MM.1S (cell line): ENCODE measurements at regions not wholly inside any gene's neighbourhood (a gene's known extent, or its start where the extent isn't known, plus 50 kb on each side); places are given as distances from the start of the nearest gene placed in this dataset.

Experiments
- DNase-seq: peaks from one replicate; pipeline ENCODE4 v3.0.0-alpha.2; 2015
- H2AFZ ChIP-seq: fragments of 300-600 bp; sonication (generic); 2 replicates; pipeline ENCODE4 v1.6.0; 2016; ENCODE audit warnings: antibody characterized with exemption, low read length
- H3F3A ChIP-seq: fragments of 300-600 bp; sonication (generic); 2 replicates; pipeline ENCODE4 v1.6.1; 2016; ENCODE audit warnings: mild to moderate bottlenecking, antibody characterized with exemption, low read length, moderate library complexity, mixed read lengths; ENCODE audit not compliant: insufficient read depth
- H3K27ac ChIP-seq: fragments of 300-600 bp; sonication (generic); 2 replicates; pipeline ENCODE4 v1.5.1; 2016; ENCODE audit warnings: mild to moderate bottlenecking, low read length
- H3K27me3 ChIP-seq: fragments of 300-600 bp; sonication (generic); replicated peaks from 2 replicates; pipeline ENCODE4 v1.6.0; 2016; ENCODE audit warnings: low read length; ENCODE audit not compliant: insufficient read depth
- H3K36me3 ChIP-seq: fragments of 300-600 bp; sonication (generic); replicated peaks from 2 replicates; pipeline ENCODE4 v1.6.1; 2016; ENCODE audit warnings: mild to moderate bottlenecking, low read length, mixed read lengths; ENCODE audit not compliant: insufficient read depth
- H3K4me1 ChIP-seq: fragments of 300-600 bp; sonication (generic); 2 replicates; pipeline ENCODE4 v1.6.1; 2016; ENCODE audit warnings: low read length, mixed read lengths
- H3K4me2 ChIP-seq: fragments of 300-600 bp; sonication (generic); 2 replicates; pipeline ENCODE4 v1.6.0; 2016; ENCODE audit warnings: low read depth, low read length
- H3K4me3 ChIP-seq: fragments of 300-600 bp; sonication (generic); 2 replicates; pipeline ENCODE4 v1.5.1; 2016; ENCODE audit warnings: low read length, mixed read lengths
- H3K79me2 ChIP-seq: fragments of 300-600 bp; sonication (generic); 2 replicates; pipeline ENCODE4 v1.6.1; 2016; ENCODE audit warnings: mixed run types, low read length, mixed read lengths
- H3K9ac ChIP-seq: fragments of 300-600 bp; sonication (generic); 2 replicates; pipeline ENCODE4 v1.6.1; 2016; ENCODE audit warnings: low read length, mixed read lengths
- H3K9me2 ChIP-seq: fragments of 300-600 bp; sonication (generic); replicated peaks from 2 replicates; pipeline ENCODE4 v1.6.1; 2016; ENCODE audit warnings: mild to moderate bottlenecking, low read length, mixed read lengths; ENCODE audit not compliant: insufficient read depth
- H3K9me3 ChIP-seq: fragments of 300-600 bp; sonication (generic); replicated peaks from 2 replicates; pipeline ENCODE4 v1.6.1; 2016; ENCODE audit warnings: mild to moderate bottlenecking, low read length, mixed read lengths; ENCODE audit not compliant: insufficient read depth
- H4K20me1 ChIP-seq: fragments of 300-600 bp; sonication (generic); 2 replicates; pipeline ENCODE4 v1.6.1; 2016; ENCODE audit warnings: mild to moderate bottlenecking, low read length, moderate library complexity, mixed read lengths; ENCODE audit not compliant: insufficient read depth
- CTCF ChIP-seq: fragments of 300-600 bp; sonication (generic); IDR thresholded peaks from 2 replicates; pipeline ENCODE4 v1.5.1; 2016; ENCODE audit warnings: antibody characterized with exemption, low read length, mixed read lengths
- EZH2 ChIP-seq: fragments of 300-600 bp; sonication (generic); optimal IDR thresholded peaks from 2 replicates; pipeline ENCODE3; 2017; ENCODE audit warnings: low read depth, mild to moderate bottlenecking, antibody characterized with exemption, low read length, mixed read lengths
- EZH2phosphoT487 ChIP-seq: fragments of 300-600 bp; sonication (generic); IDR thresholded peaks from 2 replicates; pipeline ENCODE4 v1.6.1; 2018; ENCODE audit warnings: antibody characterized with exemption, low read length

GRCh38 chr11:37370817-37371216 lies 772.8 kb upstream of the RAG2 start:
- Histone ChIP-seq H4K20me1 (no peaks in the 10 kb centered on the region), H2AFZ (no peak overlapping the region), H3F3A (no peaks in the 10 kb centered on the region), H3K27ac (no peak overlapping the region), H3K79me2 (no peaks in the 10 kb centered on the region), H3K9ac (no peak overlapping the region), H3K27me3 (no peaks in the 10 kb centered on the region), H3K4me1 (no peaks in the 10 kb centered on the region), H3K9me3 (no peaks in the 10 kb centered on the region), H3K4me3 (no peak overlapping the region), H3K36me3 (no peaks in the 10 kb centered on the region), H3K4me2 (no peak overlapping the region), H3K9me2 (no peaks in the 10 kb centered on the region)
- DNase-seq: no peak
- TF ChIP-seq EZH2: no peak
- TF ChIP-seq CTCF: no peak

- no peak for TF ChIP-seq CTCF
- TF ChIP-seq EZH2: no peak
- no peak for TF ChIP-seq EZH2phosphoT487
- Histone ChIP-seq H2AFZ (no peak overlapping the region), H4K20me1 (no peaks in the 10 kb centered on the region), H3K4me2 (no peak overlapping the region), H3K79me2 (no peaks in the 10 kb centered on the region), H3K9me3 (no peaks in the 10 kb centered on the region), H3K9ac (no peak overlapping the region), H3K36me3 (no peaks in the 10 kb centered on the region), H3K4me1 (no peaks in the 10 kb centered on the region), H3K27ac (no peak overlapping the region), H3K27me3 (no peaks in the 10 kb centered on the region), H3K4me3 (no peak overlapping the region), H3F3A (no peaks in the 10 kb centered on the region), H3K9me2 (no peaks in the 10 kb centered on the region)
- DNase-seq: no peak
Measured at GRCh38 chr11:37364246-37364839, 766.3 kb upstream of the RAG2 start.

- Histone ChIP-seq H4K20me1 (no peaks in the 10 kb centered on the region), H3K4me2 (no peak overlapping the region), H3K27ac (no peak overlapping the region), H3K4me1 (no peaks in the 10 kb centered on the region), H3K9me3 (no peaks in the 10 kb centered on the region), H3K79me2 (no peaks in the 10 kb centered on the region), H3K4me3 (no peak overlapping the region), H3K36me3 (no peaks in the 10 kb centered on the region), H3K9ac (no peak overlapping the region), H2AFZ (no peak overlapping the region), H3K9me2 (no peaks in the 10 kb centered on the region), H3F3A (no peaks in the 10 kb centered on the region), H3K27me3 (no peaks in the 10 kb centered on the region)
- TF ChIP-seq EZH2 (no peak), CTCF (no peak), EZH2phosphoT487 (no peak)
- DNase-seq: no peak
Measured at GRCh38 chr11:37353192-37353591, 755.2 kb upstream of the RAG2 start.
